B cell (primary cell): ENCODE measurements at regions not wholly inside any gene's neighbourhood (a gene's known extent, or its start where the extent isn't known, plus 50 kb on each side); places are given as distances from the start of the nearest gene placed in this dataset.

ENCODE experiments used
- EZH2 ChIP-seq: IDR thresholded peaks from 2 replicates; pipeline ENCODE4 v1.6.1; 2012; ENCODE audit warnings: borderline replicate concordance, low read depth, mild to moderate bottlenecking, moderate library complexity, low read length; ENCODE audit not compliant: insufficient read depth, poor library complexity, severe bottlenecking
- TF ChIP-seq, protein P1 (sequence below): fragments of 200-600 bp; IDR thresholded peaks from one replicate; pipeline ENCODE4 v1.8.0; 2022; ENCODE audit warnings: antibody characterized with exemption, mild to moderate bottlenecking

DNA sequence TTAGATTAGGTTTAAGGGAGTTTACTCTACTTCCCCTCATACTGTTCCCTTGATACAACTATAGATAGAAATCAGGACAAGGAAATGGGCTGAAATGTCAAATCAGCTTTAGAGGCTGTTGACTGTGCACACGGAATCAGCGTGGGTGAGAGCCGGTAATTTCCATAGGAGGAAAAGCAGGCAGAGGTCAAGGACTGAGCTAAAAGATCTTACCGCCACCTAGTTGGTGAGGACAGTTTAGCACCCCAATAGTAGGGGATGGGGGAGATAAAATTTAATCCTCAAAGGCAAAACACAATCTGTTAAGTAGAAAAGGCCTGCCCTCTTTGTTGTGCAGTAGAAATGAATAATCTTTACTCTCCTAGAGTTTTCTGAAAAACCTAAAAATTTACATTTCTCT is 1154.5 kb upstream of the CHAC2 start:
- TF ChIP-seq, protein P1, sequence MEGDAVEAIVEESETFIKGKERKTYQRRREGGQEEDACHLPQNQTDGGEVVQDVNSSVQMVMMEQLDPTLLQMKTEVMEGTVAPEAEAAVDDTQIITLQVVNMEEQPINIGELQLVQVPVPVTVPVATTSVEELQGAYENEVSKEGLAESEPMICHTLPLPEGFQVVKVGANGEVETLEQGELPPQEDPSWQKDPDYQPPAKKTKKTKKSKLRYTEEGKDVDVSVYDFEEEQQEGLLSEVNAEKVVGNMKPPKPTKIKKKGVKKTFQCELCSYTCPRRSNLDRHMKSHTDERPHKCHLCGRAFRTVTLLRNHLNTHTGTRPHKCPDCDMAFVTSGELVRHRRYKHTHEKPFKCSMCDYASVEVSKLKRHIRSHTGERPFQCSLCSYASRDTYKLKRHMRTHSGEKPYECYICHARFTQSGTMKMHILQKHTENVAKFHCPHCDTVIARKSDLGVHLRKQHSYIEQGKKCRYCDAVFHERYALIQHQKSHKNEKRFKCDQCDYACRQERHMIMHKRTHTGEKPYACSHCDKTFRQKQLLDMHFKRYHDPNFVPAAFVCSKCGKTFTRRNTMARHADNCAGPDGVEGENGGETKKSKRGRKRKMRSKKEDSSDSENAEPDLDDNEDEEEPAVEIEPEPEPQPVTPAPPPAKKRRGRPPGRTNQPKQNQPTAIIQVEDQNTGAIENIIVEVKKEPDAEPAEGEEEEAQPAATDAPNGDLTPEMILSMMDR, result no peak
- TF ChIP-seq EZH2, result no peak
